Iris pigment epithelial cell (primary cell): ENCODE measurements at regions not wholly inside any gene's neighbourhood (a gene's known extent, or its start where the extent isn't known, plus 50 kb on each side); places are given as distances from the start of the nearest gene placed in this dataset.
"Not testable (repeated sequence)": the region's sequence is repeated elsewhere in the genome, so short reads cannot be mapped to it uniquely, and the experiment has no call there.

Experiments
- DNase-seq: peaks from one replicate; pipeline ENCODE4 v3.0.0-alpha.2; 2011; ENCODE audit warnings: low read depth

- DNase-seq = no peak
Measured at GRCh38 chr20:48405909-48406308, 421.9 kb downstream of the PREX1 start.

GRCh38 chr20:48404598-48404997, 423.2 kb downstream of the PREX1 start:
- no peak for DNase-seq

- no peak for DNase-seq
Measured at GRCh38 chr20:48403167-48403761, 424.5 kb downstream of the PREX1 start.

GRCh38 chr20:48401359-48401758, 426.4 kb downstream of the PREX1 start:
- no peak for DNase-seq

GRCh38 chr20:48400009-48400408, 427.8 kb downstream of the PREX1 start:
- no peak for DNase-seq

- no peak for DNase-seq
Measured at GRCh38 chr20:48398506-48399449, 429.0 kb downstream of the PREX1 start.

- DNase-seq = not testable (repeated sequence)
Measured at GRCh38 chr20:48396981-48397861, 430.6 kb downstream of the PREX1 start.

- no peak for DNase-seq
Measured at GRCh38 chr20:48395816-48396546, 431.8 kb downstream of the PREX1 start.

GRCh38 chr20:48394415-48395081, 433.3 kb downstream of the PREX1 start:
- DNase-seq = no peak

- no peak for DNase-seq
Measured at GRCh38 chr20:48393737-48394314, 434.0 kb downstream of the PREX1 start.

GRCh38 chr20:48393311-48393685, 434.5 kb downstream of the PREX1 start:
- no peak for DNase-seq

GRCh38 chr20:48392407-48393310, 435.1 kb downstream of the PREX1 start:
- no peak for DNase-seq

- DNase-seq = no peak
Measured at GRCh38 chr20:48390981-48391380, 436.8 kb downstream of the PREX1 start.

GRCh38 chr20:48387675-48388074, 440.1 kb downstream of the PREX1 start:
- DNase-seq = no peak

GRCh38 chr20:48385527-48385926, 442.3 kb downstream of the PREX1 start:
- DNase-seq = no peak

- DNase-seq = no peak
Measured at GRCh38 chr20:48385114-48385513, 442.7 kb downstream of the PREX1 start.

GRCh38 chr20:48384147-48384818, 443.5 kb downstream of the PREX1 start:
- DNase-seq = no peak

GRCh38 chr20:48383252-48383651, 444.5 kb downstream of the PREX1 start:
- no peak for DNase-seq

- no peak for DNase-seq
Measured at GRCh38 chr20:48382304-48382703, 445.5 kb downstream of the PREX1 start.
